ENCODE measurements at regions not wholly inside any gene's neighbourhood (a gene's known extent, or its start where the extent isn't known, plus 50 kb on each side); places are given as distances from the start of the nearest gene placed in this dataset.
"Not testable (repeated sequence)": the region's sequence is repeated elsewhere in the genome, so short reads cannot be mapped to it uniquely, and the experiment has no call there.

DNA sequence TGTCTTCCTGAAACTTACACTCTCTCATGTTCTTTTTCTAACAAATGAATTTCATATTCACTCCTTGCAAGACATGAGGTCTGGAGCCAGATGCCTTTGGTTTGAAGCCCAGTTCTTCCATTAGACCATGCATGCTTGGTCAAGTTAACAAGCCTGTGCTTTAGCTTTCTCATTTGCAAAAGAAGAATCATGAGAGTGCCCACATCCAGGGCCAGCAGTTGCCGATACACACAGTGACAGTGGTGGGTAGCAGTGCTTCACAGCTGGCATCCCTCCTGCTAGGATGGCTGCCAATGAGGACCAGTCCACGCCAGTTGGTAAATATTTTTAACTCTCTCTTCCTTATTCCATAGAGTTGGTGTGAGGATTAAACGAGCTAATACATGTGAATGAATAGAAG is 163.1 kb downstream of the PHLDA1 start:
- no peak for DNase-seq (ENCODE audit: low read depth in 2 of 2)

DNA sequence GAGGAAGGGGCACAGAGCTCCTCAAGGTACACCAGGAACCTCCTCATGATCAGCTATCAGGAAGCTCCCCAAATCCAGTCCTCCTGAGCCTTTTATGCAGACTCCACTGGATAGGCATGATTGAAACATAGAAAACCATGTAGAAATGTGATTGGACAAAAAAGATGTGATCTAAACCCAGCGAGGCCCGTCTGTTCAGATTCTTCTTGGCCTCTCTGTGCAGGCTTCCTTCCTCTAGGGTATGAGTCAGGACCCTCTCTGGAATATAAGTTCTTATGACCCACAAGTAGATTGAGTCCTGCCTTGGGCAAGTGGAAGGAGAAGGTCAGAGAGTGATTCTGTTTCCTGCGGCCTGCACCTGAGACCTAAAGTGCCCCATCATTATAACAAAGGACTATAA is 166.3 kb downstream of the PHLDA1 start:
- DNase-seq (ENCODE audit: low read depth in 2 of 2) = no peak

DNA sequence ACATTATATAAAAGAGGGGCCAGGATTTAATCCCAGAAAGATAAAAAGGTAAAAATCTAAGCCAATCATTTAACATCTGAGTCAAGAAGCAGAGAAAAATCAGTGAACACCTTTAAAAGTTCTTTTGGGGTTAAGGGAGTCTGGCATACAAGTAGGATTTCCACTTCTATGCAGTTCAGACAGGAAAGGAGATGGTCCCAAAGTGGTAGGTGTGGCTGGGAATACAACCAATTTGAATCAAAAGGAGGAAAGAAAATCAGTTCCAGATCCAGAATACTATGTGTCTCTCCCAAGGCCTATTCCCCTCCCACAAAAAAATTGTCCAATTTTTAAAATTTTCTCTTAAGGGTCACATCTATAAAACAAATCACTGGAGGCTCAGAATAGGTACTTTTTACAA is 167.4 kb downstream of the PHLDA1 start:
- no peak for DNase-seq (ENCODE audit: low read depth in 2 of 2)

DNA sequence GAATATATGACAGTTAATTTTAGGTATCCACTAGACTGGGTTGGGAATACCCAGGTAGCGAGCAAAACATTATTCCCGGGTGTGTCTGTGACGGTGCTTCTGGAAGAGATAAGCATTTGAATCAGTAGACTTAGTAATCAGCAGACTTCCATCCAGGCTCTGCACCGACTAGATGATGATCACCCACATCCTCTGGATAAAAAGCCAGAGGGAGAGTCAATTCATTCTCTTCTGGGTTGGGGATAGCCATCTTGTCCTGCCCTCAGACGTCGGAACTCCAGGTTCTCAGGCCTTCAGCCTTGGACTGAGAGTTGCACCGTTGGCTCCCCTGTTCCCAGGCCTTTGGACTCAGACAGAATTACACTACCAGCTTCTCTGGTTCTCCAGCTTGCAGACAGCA is 168.0 kb downstream of the PHLDA1 start:
- no peak for DNase-seq (ENCODE audit: low read depth in 2 of 2)

DNA sequence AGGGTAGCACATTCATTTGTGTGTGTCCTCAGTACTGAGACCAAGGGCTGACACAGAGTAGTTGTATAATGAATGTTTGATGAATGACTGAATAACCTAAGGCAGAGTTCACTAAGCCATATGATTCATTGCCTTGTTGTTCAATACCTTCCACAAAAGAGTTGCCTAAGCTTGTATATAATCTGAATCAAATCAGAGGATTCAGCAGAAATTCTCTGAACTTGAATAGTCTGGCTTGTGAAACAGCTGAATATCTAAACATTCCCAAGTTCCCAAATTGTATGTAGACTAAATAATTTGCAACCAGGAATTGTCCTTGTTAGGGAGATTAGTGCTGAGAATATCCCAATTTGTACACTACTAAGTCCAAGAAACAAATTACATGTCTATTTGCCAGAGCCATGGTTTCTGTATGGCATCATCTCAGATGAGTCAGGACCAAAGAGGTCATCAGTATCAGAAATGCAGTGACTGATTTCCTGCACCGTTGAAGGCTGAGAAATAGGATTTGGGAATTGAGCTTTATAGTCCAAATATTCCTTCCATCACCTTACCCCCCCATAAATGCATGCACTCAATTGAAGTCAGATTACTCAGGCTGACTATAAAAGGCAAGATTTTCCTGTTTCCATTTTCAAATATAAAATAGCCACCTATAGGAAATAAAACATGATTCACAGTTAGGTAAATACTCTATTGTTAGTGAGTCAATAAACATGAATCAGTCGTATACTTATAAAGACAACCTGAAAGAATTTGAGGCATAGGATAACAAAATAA is 168.7 kb downstream of the PHLDA1 start:
- no peak for DNase-seq (ENCODE audit: low read depth in 2 of 2)

DNA sequence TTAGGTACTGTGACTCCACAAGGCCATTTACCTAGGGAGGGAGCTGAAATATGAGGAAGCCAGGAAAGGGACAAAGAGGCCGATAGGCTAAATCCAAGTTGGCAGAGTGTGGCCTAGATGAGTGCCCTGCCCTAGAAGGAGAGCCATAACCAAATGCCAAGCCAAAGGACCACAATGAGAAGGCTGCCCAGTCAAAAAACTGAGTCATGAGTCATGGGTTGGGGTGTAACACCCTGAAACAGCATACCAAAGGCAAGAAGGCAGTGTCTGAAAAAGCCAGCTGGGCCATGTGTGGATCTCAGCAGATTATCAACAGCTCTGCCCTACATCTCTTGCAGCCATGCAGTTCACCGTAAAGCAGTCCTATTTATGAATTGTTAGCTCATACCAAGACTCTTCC is 171.7 kb downstream of the PHLDA1 start:
- DNase-seq (ENCODE audit: low read depth in 2 of 2) = no peak

DNA sequence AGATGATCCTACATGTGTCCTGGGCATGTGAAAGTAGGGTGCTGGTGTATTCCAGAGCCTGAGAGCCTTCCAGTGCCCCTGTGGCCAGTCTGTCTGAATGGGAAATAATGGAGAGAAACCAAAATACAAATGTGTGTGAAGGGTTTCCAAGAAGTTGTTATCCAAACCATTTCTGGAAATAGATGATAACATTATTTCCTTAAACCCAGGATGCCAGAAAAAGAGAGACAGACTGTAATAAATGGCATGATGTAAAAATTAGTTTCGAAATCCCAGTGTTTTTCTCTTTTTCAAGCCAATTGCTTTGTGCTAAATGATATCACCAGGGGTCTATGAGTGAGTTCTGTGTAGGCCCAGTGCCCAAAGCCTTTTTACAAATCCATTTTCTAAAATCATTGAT is 175.3 kb downstream of the PHLDA1 start:
- DNase-seq (ENCODE audit: low read depth in 2 of 2) = no peak

DNA sequence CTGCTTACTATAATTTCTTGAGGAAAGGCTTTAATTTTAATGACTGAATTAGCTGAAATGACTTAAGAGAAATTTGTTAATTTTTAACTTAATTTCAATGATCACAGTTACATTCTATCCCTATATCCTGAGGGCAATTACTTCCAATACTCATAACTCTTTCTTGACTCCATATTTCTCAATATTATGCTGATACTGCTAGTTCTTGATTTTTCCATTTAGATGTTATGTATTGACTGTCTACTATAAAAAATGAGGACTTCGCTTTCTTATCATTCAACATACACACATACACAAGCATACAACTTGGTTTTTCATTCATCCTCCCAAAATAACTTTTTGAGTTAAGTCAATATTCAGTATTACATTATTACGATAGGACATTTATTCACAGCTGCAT is 176.2 kb downstream of the PHLDA1 start:
- DNase-seq (ENCODE audit: low read depth in 2 of 2) = no peak

DNA sequence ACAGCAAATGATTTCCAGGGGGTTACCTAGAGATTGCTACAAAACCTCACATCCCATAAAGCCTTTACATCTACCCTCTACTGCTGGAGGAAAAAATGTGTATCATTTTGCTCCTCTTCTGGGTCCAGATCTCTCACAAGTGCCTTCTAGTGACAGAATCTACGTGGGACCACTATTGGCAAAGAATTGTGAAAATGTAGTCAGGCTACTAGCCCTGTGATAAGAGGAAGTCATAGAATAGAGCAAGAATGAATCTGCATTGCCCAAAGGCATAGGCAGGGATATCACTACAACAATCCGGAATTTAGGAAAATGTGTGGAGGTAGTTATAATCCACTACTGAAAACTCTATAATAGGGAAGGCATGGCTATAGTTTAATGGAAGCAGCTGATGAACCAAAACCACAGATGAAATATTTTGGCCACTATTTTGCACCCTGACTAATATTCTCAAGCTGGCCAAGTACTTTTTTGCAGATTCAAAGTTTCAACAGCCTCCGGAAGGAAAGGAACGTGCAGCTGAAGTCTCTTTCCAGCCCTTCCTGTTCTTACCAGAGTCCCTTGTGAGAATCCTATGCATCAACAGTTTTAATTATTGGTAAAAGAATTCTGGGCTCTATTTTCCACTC is 176.8 kb downstream of the PHLDA1 start:
- no peak for DNase-seq (ENCODE audit: low read depth in 2 of 2)

DNA sequence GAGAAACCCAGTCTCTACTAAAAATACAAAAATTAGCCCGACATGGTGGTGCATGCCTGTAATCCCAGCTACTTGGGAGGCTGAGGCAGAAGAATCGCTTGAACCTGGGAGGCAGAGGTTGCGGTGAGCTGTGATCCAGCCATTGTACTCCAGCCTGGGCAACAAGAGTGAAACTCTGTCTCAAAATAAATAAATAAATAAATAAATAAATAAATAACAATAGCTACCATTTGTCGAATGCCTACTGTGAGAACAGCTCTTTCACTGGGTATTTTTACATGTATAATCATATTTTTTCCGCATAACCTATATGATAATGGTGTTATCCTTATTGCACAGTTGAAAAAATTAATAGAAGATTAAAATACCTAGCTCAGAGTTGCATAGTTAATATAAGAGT is 177.4 kb downstream of the PHLDA1 start:
- DNase-seq (ENCODE audit: low read depth in 2 of 2) = not testable (repeated sequence)

DNA sequence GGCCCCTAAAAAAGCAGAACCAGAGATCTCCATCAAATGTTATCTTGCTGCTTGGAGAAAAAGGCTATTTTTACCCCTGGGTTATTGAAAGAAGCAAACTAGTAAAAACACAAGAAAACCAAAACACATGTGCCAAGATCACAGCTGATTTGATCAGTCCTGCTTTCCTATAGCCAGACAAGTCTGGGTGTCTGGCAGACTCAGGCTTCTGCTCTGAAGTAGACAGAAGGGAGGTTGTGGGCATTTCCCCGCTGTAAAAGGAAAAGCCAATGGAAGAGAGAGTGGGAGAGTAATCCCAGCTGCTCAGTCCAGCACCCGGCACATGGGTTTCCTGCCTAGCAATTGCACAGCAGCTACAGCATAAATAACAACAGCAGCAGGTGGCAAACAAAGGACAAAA is 177.9 kb downstream of the PHLDA1 start:
- no peak for DNase-seq (ENCODE audit: low read depth in 2 of 2)

DNA sequence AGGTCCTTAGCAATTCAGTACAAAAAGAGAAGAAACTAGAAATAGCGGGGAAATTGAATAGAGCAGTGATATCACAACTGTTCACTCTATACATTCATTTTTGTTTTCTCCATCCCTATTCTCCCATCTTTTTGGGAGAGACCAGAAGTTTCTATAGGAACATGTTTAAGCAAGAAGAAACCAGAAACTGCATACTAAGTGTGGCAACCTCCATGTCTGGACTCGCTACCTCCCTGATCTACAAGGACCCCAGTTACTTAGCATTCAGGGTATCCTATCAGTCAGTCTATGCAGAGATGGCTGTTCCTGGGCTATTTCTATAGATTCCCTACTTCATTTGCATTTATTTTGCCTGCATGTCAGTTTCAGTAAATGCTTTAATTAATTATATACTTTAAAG is 178.6 kb downstream of the PHLDA1 start:
- no peak for DNase-seq (ENCODE audit: low read depth in 2 of 2)

DNA sequence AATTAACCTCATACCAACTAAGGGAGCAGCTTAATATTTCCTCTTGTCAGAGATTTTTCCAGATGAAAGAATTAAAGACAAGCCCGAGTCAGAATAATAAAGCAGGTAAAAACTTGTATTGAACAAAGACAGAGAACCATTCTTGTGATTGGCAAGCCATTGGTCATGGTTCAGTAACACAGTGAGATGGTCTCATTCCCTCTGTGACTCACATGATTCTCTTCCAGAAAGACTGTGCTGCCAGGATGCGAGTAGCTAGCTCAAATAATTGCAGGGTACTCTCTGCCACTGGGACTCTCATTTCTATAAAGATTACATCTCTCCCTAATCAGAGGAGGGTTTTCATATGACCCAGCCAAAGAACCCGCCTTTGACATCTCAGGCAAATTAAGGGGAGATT is 179.4 kb downstream of the PHLDA1 start:
- DNase-seq (ENCODE audit: low read depth in 2 of 2) = no peak

DNA sequence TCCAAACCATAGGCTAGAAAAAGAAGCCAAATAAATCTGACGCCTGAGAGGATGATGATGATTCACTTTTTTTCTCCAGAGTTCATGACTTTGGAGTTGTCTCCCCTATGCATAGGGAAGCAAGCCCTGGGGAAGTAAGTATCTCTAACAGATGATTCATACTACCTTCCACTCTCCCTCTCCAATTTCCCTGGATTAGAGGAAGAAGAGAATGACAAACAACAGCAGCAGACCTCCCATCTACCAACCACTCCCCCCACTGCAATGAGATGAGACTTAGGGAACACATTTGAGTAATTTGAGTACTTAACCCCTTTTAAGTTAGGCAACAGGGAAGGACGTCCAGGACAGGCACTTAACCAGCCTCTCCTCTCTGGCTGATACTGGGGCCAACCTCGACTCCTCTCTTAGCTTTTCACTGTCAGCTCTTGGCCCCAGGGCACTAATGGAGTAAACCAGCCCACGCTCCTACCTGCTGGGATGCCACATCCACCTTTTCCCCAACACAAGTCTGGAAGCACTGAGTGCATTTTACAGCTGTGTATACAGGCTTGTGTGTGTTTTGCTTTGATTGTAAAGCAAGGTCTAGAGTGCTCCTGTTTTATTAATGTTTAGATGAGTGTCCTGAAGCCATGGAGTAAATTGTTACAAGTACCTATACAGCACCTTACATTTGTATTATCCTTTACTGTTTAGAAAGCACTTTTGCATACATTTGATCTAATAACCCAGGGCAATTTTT is 180.7 kb downstream of the PHLDA1 start:
- DNase-seq (ENCODE audit: low read depth in 2 of 2) = no peak

DNA sequence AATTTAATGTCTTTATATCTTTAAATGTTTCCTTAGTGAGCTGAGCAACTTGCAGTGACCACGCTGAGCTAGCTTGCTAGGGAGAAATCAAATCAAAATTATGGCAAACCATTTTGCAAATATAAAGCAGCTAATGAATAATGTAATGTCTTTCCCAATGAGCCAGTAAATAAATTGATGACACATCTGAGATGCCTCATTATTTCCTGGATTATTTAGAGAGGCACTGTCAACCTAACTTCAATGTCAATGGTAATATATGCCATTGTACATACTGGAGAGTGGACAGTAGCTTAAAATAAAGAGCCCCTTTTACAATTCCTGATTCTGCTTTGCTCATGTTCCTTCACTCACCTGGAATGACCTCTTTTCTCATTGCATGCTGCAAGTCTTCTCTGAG is 182.6 kb downstream of the PHLDA1 start:
- no peak for DNase-seq (ENCODE audit: low read depth in 2 of 2)

DNA sequence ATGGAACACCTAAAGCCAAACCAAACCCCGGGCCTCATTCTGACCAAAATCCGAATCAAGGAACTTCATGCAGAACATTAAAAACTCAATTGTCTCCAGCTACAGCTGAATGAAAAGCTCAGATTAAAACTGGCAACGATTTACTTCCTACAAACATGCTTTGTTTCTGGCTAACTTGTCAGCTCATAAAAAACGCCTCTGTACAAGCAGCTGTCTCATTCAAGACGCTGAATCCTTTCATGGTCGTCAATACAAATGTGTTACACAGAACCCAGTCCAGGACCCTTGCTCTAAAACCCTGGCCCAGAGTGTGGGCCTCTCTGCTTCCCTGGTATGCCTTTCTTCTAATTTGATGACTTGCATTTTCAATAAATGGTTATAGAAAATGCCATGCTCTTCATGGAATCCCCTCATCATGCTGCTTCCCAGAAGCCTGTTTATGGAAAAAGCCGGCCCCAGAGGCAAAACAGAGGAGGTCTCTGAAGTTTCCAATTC is 183.1 kb downstream of the PHLDA1 start:
- no peak for DNase-seq (ENCODE audit: low read depth in 2 of 2)

DNA sequence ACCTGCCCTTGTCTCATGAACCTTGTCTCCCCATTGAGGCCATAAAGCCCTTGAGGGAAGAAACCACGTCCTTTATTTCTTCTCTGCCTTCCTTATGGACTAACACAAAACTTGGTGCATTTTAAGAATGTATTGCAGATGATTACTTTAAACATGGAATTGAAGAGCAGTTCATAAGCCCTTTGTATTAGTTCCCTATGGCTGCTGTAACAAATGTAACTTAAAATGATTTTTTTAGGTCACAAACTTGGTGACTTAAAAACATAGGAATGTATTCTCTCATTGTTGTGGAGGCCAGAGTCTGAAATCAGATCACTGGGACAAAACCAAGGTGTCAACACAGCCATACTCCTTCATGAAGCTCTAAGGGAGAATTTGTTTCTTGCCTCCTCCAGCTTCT is 185.5 kb downstream of the PHLDA1 start:
- DNase-seq (ENCODE audit: low read depth in 2 of 2) = no peak

DNA sequence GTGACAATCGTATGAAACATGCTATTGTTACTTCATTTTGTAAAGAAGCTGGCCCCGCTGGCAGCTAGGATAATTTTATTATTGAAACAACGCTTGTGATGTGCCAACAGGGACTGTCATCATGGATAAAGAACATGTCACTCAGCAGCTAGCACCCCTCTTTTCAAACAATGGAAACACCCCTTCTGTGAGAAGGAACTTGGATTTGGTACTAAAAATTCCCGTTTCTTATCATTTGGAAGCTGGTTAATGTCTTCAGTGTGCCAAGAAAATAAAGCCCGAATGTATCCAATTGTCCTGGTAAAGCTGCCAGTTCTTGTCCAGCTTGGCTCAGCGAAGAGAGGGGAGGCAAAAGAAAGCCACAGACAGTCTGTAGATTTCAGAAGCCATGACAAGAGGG is 186.6 kb downstream of the PHLDA1 start:
- no peak for DNase-seq (ENCODE audit: low read depth in 2 of 2)

DNA sequence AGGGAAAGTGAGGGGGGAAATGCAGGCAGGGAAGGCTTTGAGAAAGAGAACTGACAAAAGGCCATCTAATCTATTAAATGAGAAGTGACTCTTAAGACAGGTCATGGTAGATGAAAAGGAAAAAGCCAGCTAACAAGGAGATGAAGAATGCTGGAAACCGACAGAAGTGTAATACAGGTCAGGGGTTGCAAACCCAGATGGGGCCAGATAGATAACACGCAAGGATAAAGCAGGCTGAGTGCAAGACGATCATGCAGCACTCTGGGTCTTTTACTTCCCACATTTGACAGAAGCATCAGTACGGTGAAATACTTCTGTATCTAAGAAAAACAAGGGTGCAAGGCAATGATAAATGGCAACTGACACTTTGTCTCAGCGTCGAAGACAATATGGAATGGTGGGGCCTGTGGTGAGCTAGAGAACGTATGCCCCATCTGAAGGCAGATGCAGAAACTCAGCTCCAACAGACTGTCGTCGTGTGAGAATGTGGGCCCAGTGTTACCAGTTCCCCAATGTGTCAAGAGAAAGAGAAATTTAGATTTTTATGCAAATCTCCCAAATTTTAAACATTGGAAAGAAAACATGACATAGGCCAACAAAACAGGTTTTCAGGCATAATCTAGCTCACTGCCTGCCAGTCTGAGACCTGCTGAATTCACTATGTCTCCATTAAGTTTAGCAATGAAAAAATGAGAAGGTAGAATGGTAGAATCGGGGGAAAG is 187.4 kb downstream of the PHLDA1 start:
- DNase-seq (ENCODE audit: low read depth in 2 of 2) = no peak

DNA sequence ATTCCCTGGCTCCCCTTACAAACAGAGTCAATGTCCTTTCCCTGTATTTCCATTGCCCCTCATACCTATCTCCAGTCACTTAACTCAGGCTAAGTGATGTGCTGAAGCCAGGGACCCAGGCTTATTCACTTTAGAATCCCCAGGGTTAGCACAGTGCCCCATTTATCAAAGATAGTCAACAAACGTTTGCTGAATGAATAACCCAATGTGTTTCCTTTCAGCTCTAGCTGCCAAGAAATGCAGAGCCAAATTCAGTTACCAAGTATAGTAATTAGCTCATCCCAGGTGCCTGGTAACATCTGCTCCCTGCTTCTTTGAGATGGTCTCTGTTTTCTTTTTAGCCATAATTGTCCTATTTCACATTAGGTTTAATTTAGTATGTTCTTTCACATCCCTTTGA is 189.5 kb downstream of the PHLDA1 start:
- no peak for DNase-seq (ENCODE audit: low read depth in 2 of 2)

DNA sequence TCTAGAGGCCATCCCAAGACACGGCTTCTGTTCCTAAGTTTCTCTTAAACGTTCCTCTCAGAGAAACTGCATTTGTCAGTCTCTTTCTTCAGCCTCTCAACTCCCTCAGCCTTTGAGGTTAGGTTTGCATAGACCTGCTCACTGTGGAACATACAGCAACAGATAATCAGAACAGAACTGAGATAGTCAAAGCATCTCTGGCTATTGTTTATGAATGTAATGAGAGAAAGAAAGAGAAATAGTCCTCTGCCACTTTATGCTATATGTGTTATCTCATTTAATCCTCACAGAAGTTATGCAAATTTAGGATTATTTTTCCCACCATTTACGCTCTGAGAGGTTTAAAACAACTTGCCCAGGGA is 190.6 kb downstream of the PHLDA1 start:
- no peak for DNase-seq (ENCODE audit: low read depth in 2 of 2)

DNA sequence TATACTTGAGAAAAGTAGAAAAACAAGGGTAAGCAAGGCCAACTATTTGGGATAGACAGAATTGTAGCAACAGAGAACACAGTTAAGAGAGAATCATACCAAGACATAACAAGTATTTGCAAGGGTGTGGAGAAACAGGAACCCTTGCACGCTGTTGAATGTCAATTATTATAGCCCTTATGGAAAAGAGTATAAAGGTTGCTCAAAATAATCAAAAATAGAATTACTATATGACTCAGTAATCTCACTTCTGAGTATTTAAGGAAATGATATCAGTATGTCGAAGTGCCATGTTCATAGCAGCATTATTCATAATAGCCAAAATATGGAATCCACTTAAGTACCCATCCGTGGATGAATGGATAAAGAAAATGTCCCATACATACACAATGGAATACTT is 193.3 kb downstream of the PHLDA1 start:
- DNase-seq (ENCODE audit: low read depth in 2 of 2) = no peak

Data from stimulated activated CD8-positive, alpha-beta memory T cell treated with anti-CD3 and anti-CD28 coated beads, Interleukin-15, amount 100 ng/mL, for 48 hours (primary cell).